ENCODE measurements at regions not wholly inside any gene's neighbourhood (a gene's known extent, or its start where the extent isn't known, plus 50 kb on each side); places are given as distances from the start of the nearest gene placed in this dataset.
A peak's percentile ranks its signal among the peaks of the same experiment; 100 is the strongest.

GRCh38 chr20:16806061-16806460 lies 57.9 kb downstream of the OTOR start:
- H3K36me3 ChIP-seq, result no peaks in the 10 kb centered on the region
- no peak for DNase-seq
- 64 to 70% methylated on average over 6 of the region's 6 CpGs for WGBS, 2 donors
- no peaks in the 10 kb centered on the region for H3K27me3 ChIP-seq
- H3K27ac ChIP-seq, result no peak overlapping the region
- H3K4me1 ChIP-seq, result peaks cover 0 to 4% (median 2%) of the 10 kb centered on the region in 4 donors
- no peak for ATAC-seq (ENCODE audit: low FRiP score in 2 of 2)
- H3K4me3 ChIP-seq, result no peak overlapping the region
- TF ChIP-seq EP300 (IDR thresholded peaks at IDR 0.05), result no peak
- TF ChIP-seq POLR2AphosphoS5 (IDR thresholded peaks at IDR 0.05), result no peak
- no peak for TF ChIP-seq POLR2A (IDR thresholded peaks at IDR 0.05)
- TF ChIP-seq CTCF (IDR thresholded peaks at IDR 0.05), result no peak
- no peaks in the 10 kb centered on the region for H3K9me3 ChIP-seq

- no peak overlapping the region for H3K27ac ChIP-seq
- no peaks in the 10 kb centered on the region for H3K27me3 ChIP-seq
- WGBS, 2 donors, result 52 to 63% methylated on average over 7 of the region's 7 CpGs
- no peak overlapping the region for H3K4me3 ChIP-seq
- H3K4me1 ChIP-seq, result peaks cover 0 to 4% (median 2%) of the 10 kb centered on the region in 4 donors
- no peak for DNase-seq
- TF ChIP-seq CTCF (IDR thresholded peaks at IDR 0.05) (no peak), POLR2A (IDR thresholded peaks at IDR 0.05) (no peak), EP300 (IDR thresholded peaks at IDR 0.05) (peak in 1 of 4 donors; percentile 22), POLR2AphosphoS5 (IDR thresholded peaks at IDR 0.05) (no peak)
- no peaks in the 10 kb centered on the region for H3K36me3 ChIP-seq
- H3K9me3 ChIP-seq, result no peaks in the 10 kb centered on the region
- ATAC-seq (ENCODE audit: low FRiP score in 2 of 2), result no peak
Measured at GRCh38 chr20:16806886-16807285, 58.7 kb downstream of the OTOR start.

GRCh38 chr20:16808796-16809195 lies 60.6 kb downstream of the OTOR start:
- H3K27me3 ChIP-seq, result no peaks in the 10 kb centered on the region
- no peaks in the 10 kb centered on the region for H3K9me3 ChIP-seq
- WGBS, 2 donors, result 61 to 70% methylated on average over 4 of the region's 4 CpGs
- no peak overlapping the region for H3K27ac ChIP-seq
- no peak for DNase-seq
- no peaks in the 10 kb centered on the region for H3K36me3 ChIP-seq
- no peak for ATAC-seq (ENCODE audit: low FRiP score in 2 of 2)
- TF ChIP-seq EP300 (IDR thresholded peaks at IDR 0.05) (no peak), POLR2AphosphoS5 (IDR thresholded peaks at IDR 0.05) (no peak), POLR2A (IDR thresholded peaks at IDR 0.05) (no peak), CTCF (IDR thresholded peaks at IDR 0.05) (no peak)
- peaks cover 0 to 4% (median 0%) of the 10 kb centered on the region in 4 donors for H3K4me1 ChIP-seq
- H3K4me3 ChIP-seq, result no peak overlapping the region

GRCh38 chr20:16810216-16810615 lies 62.1 kb downstream of the OTOR start:
- no peaks in the 10 kb centered on the region for H3K4me1 ChIP-seq
- no peaks in the 10 kb centered on the region for H3K36me3 ChIP-seq
- H3K4me3 ChIP-seq, result no peak overlapping the region
- ATAC-seq (ENCODE audit: low FRiP score in 2 of 2), result no peak
- DNase-seq, result no peak
- H3K27me3 ChIP-seq, result no peaks in the 10 kb centered on the region
- H3K9me3 ChIP-seq, result no peaks in the 10 kb centered on the region
- H3K27ac ChIP-seq, result no peak overlapping the region
- 75 to 79% methylated on average over 3 of the region's 3 CpGs for WGBS, 2 donors
- TF ChIP-seq CTCF (IDR thresholded peaks at IDR 0.05) (no peak), EP300 (IDR thresholded peaks at IDR 0.05) (no peak), POLR2A (IDR thresholded peaks at IDR 0.05) (no peak)

- no peak overlapping the region for H3K4me3 ChIP-seq
- ATAC-seq (ENCODE audit: low FRiP score in 2 of 2), result no peak
- H3K27me3 ChIP-seq, result no peaks in the 10 kb centered on the region
- DNase-seq, result no peak
- H3K36me3 ChIP-seq, result no peaks in the 10 kb centered on the region
- TF ChIP-seq POLR2AphosphoS5 (IDR thresholded peaks at IDR 0.05) (no peak), CTCF (IDR thresholded peaks at IDR 0.05) (no peak), EP300 (IDR thresholded peaks at IDR 0.05) (no peak), POLR2A (IDR thresholded peaks at IDR 0.05) (no peak)
- WGBS, 2 donors, result 40 to 50% methylated on average over 1 to 3 of the region's 3 CpGs
- no peaks in the 10 kb centered on the region for H3K9me3 ChIP-seq
- no peaks in the 10 kb centered on the region for H3K4me1 ChIP-seq
- no peak overlapping the region for H3K27ac ChIP-seq
Measured at GRCh38 chr20:16816192-16816591, 68.0 kb downstream of the OTOR start.

Data from upper lobe of left lung (tissue), 6 donors.